ENCODE measurements at regions not wholly inside any gene's neighbourhood (a gene's known extent, or its start where the extent isn't known, plus 50 kb on each side); places are given as distances from the start of the nearest gene placed in this dataset.

DNA sequence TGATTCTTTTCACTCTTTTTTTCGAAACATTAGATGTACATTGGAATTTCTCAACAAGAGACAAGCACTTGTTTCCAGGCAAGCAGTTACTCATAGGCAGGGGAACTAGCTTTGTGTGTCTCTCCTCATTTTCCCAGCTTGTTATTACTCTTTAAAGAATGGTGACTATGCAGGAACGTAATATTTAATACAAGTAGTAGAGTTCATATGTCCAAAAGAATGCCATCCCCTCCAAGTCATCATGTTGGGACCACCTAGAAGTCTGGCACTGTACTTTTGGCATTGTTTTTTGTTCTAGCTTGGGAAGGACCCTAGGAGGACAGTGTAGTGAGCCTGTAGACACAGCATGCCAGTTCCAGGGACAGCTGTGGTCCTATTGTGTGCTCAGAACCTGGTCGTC lies 650.7 kb downstream of the INHBA start:
- no peak for ATAC-seq
- TF ChIP-seq, protein P1, sequence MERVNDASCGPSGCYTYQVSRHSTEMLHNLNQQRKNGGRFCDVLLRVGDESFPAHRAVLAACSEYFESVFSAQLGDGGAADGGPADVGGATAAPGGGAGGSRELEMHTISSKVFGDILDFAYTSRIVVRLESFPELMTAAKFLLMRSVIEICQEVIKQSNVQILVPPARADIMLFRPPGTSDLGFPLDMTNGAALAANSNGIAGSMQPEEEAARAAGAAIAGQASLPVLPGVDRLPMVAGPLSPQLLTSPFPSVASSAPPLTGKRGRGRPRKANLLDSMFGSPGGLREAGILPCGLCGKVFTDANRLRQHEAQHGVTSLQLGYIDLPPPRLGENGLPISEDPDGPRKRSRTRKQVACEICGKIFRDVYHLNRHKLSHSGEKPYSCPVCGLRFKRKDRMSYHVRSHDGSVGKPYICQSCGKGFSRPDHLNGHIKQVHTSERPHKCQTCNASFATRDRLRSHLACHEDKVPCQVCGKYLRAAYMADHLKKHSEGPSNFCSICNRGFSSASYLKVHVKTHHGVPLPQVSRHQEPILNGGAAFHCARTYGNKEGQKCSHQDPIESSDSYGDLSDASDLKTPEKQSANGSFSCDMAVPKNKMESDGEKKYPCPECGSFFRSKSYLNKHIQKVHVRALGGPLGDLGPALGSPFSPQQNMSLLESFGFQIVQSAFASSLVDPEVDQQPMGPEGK (CRISPR knock-in tag; IDR thresholded peaks at IDR 0.05; ENCODE audit: borderline replicate concordance) = no peak
- TF ChIP-seq RARB (CRISPR knock-in tag; IDR thresholded peaks at IDR 0.05) (no peak), ZNF565 (CRISPR knock-in tag; conservative IDR thresholded peaks at IDR 0.05; ENCODE audit: low read depth) (no peak), TCF4 (CRISPR knock-in tag; IDR thresholded peaks at IDR 0.05; ENCODE audit: borderline replicate concordance) (no peak), CSDC2 (CRISPR knock-in tag; IDR thresholded peaks at IDR 0.05) (no peak), PPARA (CRISPR knock-in tag; IDR thresholded peaks at IDR 0.05; ENCODE audit: borderline replicate concordance) (no peak), SNAI2 (CRISPR knock-in tag; IDR thresholded peaks at IDR 0.05) (no peak), ZNF70 (CRISPR knock-in tag; IDR thresholded peaks at IDR 0.05) (no peak), GLIS3 (CRISPR knock-in tag; IDR thresholded peaks at IDR 0.05) (no peak), ZC3H10 (CRISPR knock-in tag; IDR thresholded peaks at IDR 0.05) (no peak), ZFP3 (CRISPR knock-in tag; IDR thresholded peaks at IDR 0.05) (no peak)
- TF ChIP-seq, protein P2, sequence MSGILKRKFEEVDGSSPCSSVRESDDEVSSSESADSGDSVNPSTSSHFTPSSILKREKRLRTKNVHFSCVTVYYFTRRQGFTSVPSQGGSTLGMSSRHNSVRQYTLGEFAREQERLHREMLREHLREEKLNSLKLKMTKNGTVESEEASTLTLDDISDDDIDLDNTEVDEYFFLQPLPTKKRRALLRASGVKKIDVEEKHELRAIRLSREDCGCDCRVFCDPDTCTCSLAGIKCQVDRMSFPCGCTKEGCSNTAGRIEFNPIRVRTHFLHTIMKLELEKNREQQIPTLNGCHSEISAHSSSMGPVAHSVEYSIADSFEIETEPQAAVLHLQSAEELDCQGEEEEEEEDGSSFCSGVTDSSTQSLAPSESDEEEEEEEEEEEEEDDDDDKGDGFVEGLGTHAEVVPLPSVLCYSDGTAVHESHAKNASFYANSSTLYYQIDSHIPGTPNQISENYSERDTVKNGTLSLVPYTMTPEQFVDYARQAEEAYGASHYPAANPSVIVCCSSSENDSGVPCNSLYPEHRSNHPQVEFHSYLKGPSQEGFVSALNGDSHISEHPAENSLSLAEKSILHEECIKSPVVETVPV (CRISPR knock-in tag; IDR thresholded peaks at IDR 0.05) = no peak
- TF ChIP-seq, protein P3, sequence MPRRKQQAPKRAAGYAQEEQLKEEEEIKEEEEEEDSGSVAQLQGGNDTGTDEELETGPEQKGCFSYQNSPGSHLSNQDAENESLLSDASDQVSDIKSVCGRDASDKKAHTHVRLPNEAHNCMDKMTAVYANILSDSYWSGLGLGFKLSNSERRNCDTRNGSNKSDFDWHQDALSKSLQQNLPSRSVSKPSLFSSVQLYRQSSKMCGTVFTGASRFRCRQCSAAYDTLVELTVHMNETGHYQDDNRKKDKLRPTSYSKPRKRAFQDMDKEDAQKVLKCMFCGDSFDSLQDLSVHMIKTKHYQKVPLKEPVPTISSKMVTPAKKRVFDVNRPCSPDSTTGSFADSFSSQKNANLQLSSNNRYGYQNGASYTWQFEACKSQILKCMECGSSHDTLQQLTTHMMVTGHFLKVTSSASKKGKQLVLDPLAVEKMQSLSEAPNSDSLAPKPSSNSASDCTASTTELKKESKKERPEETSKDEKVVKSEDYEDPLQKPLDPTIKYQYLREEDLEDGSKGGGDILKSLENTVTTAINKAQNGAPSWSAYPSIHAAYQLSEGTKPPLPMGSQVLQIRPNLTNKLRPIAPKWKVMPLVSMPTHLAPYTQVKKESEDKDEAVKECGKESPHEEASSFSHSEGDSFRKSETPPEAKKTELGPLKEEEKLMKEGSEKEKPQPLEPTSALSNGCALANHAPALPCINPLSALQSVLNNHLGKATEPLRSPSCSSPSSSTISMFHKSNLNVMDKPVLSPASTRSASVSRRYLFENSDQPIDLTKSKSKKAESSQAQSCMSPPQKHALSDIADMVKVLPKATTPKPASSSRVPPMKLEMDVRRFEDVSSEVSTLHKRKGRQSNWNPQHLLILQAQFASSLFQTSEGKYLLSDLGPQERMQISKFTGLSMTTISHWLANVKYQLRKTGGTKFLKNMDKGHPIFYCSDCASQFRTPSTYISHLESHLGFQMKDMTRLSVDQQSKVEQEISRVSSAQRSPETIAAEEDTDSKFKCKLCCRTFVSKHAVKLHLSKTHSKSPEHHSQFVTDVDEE (CRISPR knock-in tag; IDR thresholded peaks at IDR 0.05) = no peak

DNA sequence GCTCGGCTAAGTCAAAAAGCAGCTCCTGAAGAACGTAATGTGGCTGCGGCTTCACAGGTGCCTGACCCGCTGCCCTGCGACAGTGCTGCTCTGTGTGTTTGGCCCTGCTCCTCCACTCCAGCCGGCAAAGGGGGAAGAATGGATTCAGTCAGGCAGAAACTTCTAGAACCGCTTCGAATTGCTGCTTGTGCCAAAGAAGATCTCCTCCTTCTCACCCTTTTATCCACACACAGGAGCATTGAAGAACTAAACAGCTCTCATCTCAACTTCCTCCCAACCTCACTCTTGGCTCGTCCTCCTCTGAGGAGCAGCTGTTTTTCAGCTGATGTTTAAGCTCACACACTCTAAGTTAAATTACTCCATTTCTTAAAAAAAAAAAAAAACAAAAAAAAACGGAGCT lies 651.4 kb downstream of the INHBA start:
- ATAC-seq = no peak
- TF ChIP-seq SNAI2 (CRISPR knock-in tag; IDR thresholded peaks at IDR 0.05) = no peak
- no peak for TF ChIP-seq RARB (CRISPR knock-in tag; IDR thresholded peaks at IDR 0.05)
- TF ChIP-seq ZNF70 (CRISPR knock-in tag; IDR thresholded peaks at IDR 0.05) = no peak
- TF ChIP-seq PPARA (CRISPR knock-in tag; IDR thresholded peaks at IDR 0.05; ENCODE audit: borderline replicate concordance) = no peak
- TF ChIP-seq ZFP30 (CRISPR knock-in tag; IDR thresholded peaks at IDR 0.05) = no peak
- TF ChIP-seq BACH2 (CRISPR knock-in tag; IDR thresholded peaks at IDR 0.05; ENCODE audit: borderline replicate concordance) = no peak

DNA sequence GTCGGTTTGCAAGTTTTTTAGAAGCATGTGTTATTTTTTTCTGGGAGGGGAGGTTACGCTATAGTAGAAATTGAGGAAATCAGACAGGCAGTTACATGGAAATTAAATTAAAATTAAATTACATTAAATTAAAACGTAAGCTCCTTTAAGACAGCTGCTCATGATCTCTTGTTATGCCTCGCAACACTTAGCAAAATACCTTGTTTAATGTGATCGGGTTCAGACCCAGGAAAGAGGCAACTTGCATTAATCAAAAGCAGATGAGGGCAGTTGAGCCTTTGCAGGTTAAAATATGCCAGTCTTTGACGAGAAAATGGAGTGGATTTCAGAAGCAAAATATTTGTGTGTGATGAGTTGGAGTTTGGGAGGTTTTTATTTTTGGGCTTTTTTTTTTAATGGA lies 651.8 kb downstream of the INHBA start:
- ATAC-seq = peak; percentile 29; the same call in 1 of the 3 replicates
- no peak for TF ChIP-seq RARB (CRISPR knock-in tag; IDR thresholded peaks at IDR 0.05)
- peak; percentile 88 for TF ChIP-seq ZNF70 (CRISPR knock-in tag; IDR thresholded peaks at IDR 0.05)
- peak; percentile 67; the same call in 1 of the 2 replicates for TF ChIP-seq TCF4 (CRISPR knock-in tag; IDR thresholded peaks at IDR 0.05; ENCODE audit: borderline replicate concordance)

DNA sequence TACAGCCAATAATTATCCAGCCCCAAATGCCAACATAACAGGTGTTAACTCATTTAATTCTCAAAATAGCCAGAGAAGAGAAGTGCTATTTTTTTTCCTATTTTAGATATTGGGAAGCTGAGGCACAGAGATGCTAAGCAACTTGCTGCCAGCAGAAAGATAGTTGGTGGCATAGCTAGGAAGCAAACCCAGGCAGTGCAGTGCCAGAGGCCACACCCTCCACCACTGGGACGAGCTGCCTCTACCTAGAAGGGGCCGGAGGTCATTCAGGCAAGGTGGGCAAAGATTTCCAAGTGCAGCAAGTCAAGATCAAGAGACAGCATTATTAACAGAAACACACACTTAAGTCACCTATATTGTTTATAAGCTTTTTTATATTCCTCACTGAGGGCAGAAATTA lies 654.1 kb downstream of the INHBA start:
- no peak for ATAC-seq
- TF ChIP-seq TOX (CRISPR knock-in tag; IDR thresholded peaks at IDR 0.05; ENCODE audit: borderline replicate concordance) = no peak
- TF ChIP-seq ISL1 (CRISPR knock-in tag; IDR thresholded peaks at IDR 0.05) = no peak
- TF ChIP-seq BACH2 (CRISPR knock-in tag; IDR thresholded peaks at IDR 0.05; ENCODE audit: borderline replicate concordance) = no peak
- no peak for TF ChIP-seq GLIS3 (CRISPR knock-in tag; IDR thresholded peaks at IDR 0.05)
- no peak for TF ChIP-seq ZFP3 (CRISPR knock-in tag; IDR thresholded peaks at IDR 0.05)
- no peak for TF ChIP-seq OSR1 (CRISPR knock-in tag; IDR thresholded peaks at IDR 0.05)
- TF ChIP-seq TCF4 (CRISPR knock-in tag; IDR thresholded peaks at IDR 0.05; ENCODE audit: borderline replicate concordance) = no peak
- TF ChIP-seq, protein P2 (CRISPR knock-in tag; IDR thresholded peaks at IDR 0.05) = no peak
- TF ChIP-seq SNAI2 (CRISPR knock-in tag; IDR thresholded peaks at IDR 0.05) = no peak
- TF ChIP-seq ZNF70 (CRISPR knock-in tag; IDR thresholded peaks at IDR 0.05) = no peak
- no peak for TF ChIP-seq PPARA (CRISPR knock-in tag; IDR thresholded peaks at IDR 0.05; ENCODE audit: borderline replicate concordance)
- TF ChIP-seq ZFP30 (CRISPR knock-in tag; IDR thresholded peaks at IDR 0.05) = no peak
- no peak for TF ChIP-seq RARB (CRISPR knock-in tag; IDR thresholded peaks at IDR 0.05)

Measured in SK-N-SH treated with all-trans-retinoic acid at 6 μM for 48 hours (cell line).